ENCODE measurements at regions not wholly inside any gene's neighbourhood (a gene's known extent, or its start where the extent isn't known, plus 50 kb on each side); places are given as distances from the start of the nearest gene placed in this dataset.
"Not testable (repeated sequence)": the region's sequence is repeated elsewhere in the genome, so short reads cannot be mapped to it uniquely, and the experiment has no call there.

GRCh38 chr1:80310703-80311245 lies 1304.2 kb upstream of the ADGRL4 start:
- Mint-ChIP-seq H3K27me3 (ENCODE audit: low read depth) (no peaks in the 10 kb centered on the region), H3K4me1 (ENCODE audit: low read depth) (no peaks in the 10 kb centered on the region), H3K9me3 (no peaks in the 10 kb centered on the region), H3K36me3 (ENCODE audit: low read depth) (no peaks in the 10 kb centered on the region), H3K4me3 (no peak overlapping the region), H3K27ac (no peak overlapping the region)
- CTCF ChIA-PET, result no interaction called here
- no peak for DNase-seq
- intact Hi-C loops (cut with micrococcal nuclease), result no loop called here

GRCh38 chr1:80305466-80305865 lies 1298.9 kb upstream of the ADGRL4 start:
- H3K9me3 Mint-ChIP-seq, result peaks cover 2% of the 10 kb centered on the region
- H3K36me3 Mint-ChIP-seq (ENCODE audit: low read depth), result no peaks in the 10 kb centered on the region
- no peak overlapping the region for H3K27ac Mint-ChIP-seq
- no peaks in the 10 kb centered on the region for H3K4me1 Mint-ChIP-seq (ENCODE audit: low read depth)
- intact Hi-C loops (cut with micrococcal nuclease), result no loop called here
- CTCF ChIA-PET, result no interaction called here
- H3K27me3 Mint-ChIP-seq (ENCODE audit: low read depth), result no peaks in the 10 kb centered on the region
- H3K4me3 Mint-ChIP-seq, result no peak overlapping the region
- no peak for DNase-seq

GRCh38 chr1:80293818-80294217 lies 1287.3 kb upstream of the ADGRL4 start:
- no peak for DNase-seq
- no peaks in the 10 kb centered on the region for H3K4me1 Mint-ChIP-seq (ENCODE audit: low read depth)
- peaks cover 5% of the 10 kb centered on the region for H3K9me3 Mint-ChIP-seq
- H3K27ac Mint-ChIP-seq, result no peak overlapping the region
- no peak overlapping the region for H3K4me3 Mint-ChIP-seq
- no peaks in the 10 kb centered on the region for H3K27me3 Mint-ChIP-seq (ENCODE audit: low read depth)
- intact Hi-C loops (cut with micrococcal nuclease), result no loop called here
- CTCF ChIA-PET, result no interaction called here
- H3K36me3 Mint-ChIP-seq (ENCODE audit: low read depth), result no peaks in the 10 kb centered on the region

DNA sequence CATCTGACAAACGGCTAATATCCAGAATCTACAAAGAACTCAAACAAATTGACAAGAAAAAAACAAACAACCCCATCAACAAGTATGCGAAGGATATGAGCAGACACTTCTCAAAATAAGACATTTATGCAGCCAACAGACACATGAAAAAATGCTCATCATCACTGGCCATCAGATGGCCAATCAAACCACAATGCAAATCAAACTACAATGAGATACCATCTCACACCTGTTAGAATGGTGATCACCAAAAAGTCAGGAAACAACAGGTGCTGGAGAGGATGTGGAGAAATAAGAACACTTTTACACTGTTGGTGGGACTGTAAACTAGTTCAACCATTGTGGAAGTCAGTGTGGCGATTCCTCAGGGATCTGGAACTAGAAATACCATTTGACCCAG lies 1282.2 kb upstream of the ADGRL4 start:
- H3K27me3 Mint-ChIP-seq (ENCODE audit: low read depth); H3K4me3 Mint-ChIP-seq; H3K4me1 Mint-ChIP-seq (ENCODE audit: low read depth); CTCF ChIA-PET; H3K36me3 Mint-ChIP-seq (ENCODE audit: low read depth); H3K27ac Mint-ChIP-seq; DNase-seq; intact Hi-C loops (cut with micrococcal nuclease): not testable (repeated sequence)
- H3K9me3 Mint-ChIP-seq, result peaks cover 12% of the 10 kb centered on the region

DNA sequence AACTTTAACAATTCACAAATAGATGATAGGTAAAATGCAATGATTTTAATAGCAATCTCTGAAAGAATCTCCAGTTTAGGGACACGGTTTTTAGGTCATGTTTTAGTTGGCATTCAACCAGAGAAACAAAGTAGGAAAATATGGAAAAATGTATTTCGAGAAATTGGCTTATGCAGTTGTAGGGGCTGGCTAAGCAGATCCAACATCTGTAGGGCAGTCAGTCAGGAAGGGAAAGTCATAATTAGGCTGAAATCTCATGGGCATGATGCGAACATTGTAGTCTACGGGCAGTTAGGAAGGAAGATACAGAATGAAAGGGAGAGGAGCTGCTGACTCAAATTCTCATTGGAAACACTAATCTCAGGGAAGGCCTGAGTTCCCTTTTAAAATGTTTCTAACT lies 1276.0 kb upstream of the ADGRL4 start:
- DNase-seq, result no peak
- Mint-ChIP-seq H3K36me3 (ENCODE audit: low read depth) (no peaks in the 10 kb centered on the region), H3K9me3 (peaks cover 10% of the 10 kb centered on the region), H3K4me3 (no peak overlapping the region), H3K27me3 (ENCODE audit: low read depth) (no peaks in the 10 kb centered on the region), H3K27ac (no peak overlapping the region), H3K4me1 (ENCODE audit: low read depth) (no peaks in the 10 kb centered on the region)
- intact Hi-C loops (cut with micrococcal nuclease), result no loop called here
- CTCF ChIA-PET, result no interaction called here

DNA sequence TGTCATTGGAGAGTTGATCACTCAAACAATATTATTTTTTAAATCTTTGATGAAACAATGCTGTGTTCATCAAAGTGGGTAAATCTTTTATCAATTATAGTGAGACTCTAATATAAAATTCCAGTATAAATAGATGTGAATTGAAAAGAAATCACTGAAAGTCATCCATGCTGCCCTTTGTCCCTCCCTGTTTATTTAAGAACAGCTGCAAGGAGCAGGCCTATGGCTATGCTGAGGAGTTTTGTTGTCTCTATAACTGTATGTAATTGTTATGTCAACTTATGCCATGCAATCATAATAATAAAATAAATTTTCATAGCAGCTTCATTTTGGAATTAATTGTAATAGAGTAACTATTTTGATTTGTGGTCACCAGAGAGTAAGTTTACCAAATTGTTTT lies 1272.4 kb upstream of the ADGRL4 start:
- Mint-ChIP-seq H3K4me3 (no peak overlapping the region), H3K4me1 (ENCODE audit: low read depth) (no peaks in the 10 kb centered on the region), H3K9me3 (peaks cover 6% of the 10 kb centered on the region), H3K27ac (no peak overlapping the region), H3K36me3 (ENCODE audit: low read depth) (no peaks in the 10 kb centered on the region), H3K27me3 (ENCODE audit: low read depth) (no peaks in the 10 kb centered on the region)
- CTCF ChIA-PET, result no interaction called here
- intact Hi-C loops (cut with micrococcal nuclease), result no loop called here
- no peak for DNase-seq

GRCh38 chr1:80274256-80274655 lies 1267.7 kb upstream of the ADGRL4 start:
- no peaks in the 10 kb centered on the region for H3K36me3 Mint-ChIP-seq (ENCODE audit: low read depth)
- CTCF ChIA-PET, result no interaction called here
- H3K27ac Mint-ChIP-seq, result no peak overlapping the region
- no peaks in the 10 kb centered on the region for H3K27me3 Mint-ChIP-seq (ENCODE audit: low read depth)
- no peaks in the 10 kb centered on the region for H3K9me3 Mint-ChIP-seq
- intact Hi-C loops (cut with micrococcal nuclease), result no loop called here
- no peak overlapping the region for H3K4me3 Mint-ChIP-seq
- no peaks in the 10 kb centered on the region for H3K4me1 Mint-ChIP-seq (ENCODE audit: low read depth)
- no peak for DNase-seq

GRCh38 chr1:80272495-80272894 lies 1266.0 kb upstream of the ADGRL4 start:
- peaks cover 1% of the 10 kb centered on the region for H3K9me3 Mint-ChIP-seq
- DNase-seq, result no peak
- no peaks in the 10 kb centered on the region for H3K27me3 Mint-ChIP-seq (ENCODE audit: low read depth)
- H3K4me3 Mint-ChIP-seq, result no peak overlapping the region
- H3K36me3 Mint-ChIP-seq (ENCODE audit: low read depth), result no peaks in the 10 kb centered on the region
- H3K27ac Mint-ChIP-seq, result no peak overlapping the region
- CTCF ChIA-PET, result no interaction called here
- intact Hi-C loops (cut with micrococcal nuclease), result no loop called here
- no peaks in the 10 kb centered on the region for H3K4me1 Mint-ChIP-seq (ENCODE audit: low read depth)

GRCh38 chr1:80258659-80259058 lies 1252.1 kb upstream of the ADGRL4 start:
- DNase-seq, result no peak
- intact Hi-C loops (cut with micrococcal nuclease), result no loop called here
- CTCF ChIA-PET, result no interaction called here
- H3K27me3 Mint-ChIP-seq (ENCODE audit: low read depth), result no peaks in the 10 kb centered on the region
- peaks cover 17% of the 10 kb centered on the region for H3K9me3 Mint-ChIP-seq
- H3K27ac Mint-ChIP-seq, result no peak overlapping the region
- no peaks in the 10 kb centered on the region for H3K36me3 Mint-ChIP-seq (ENCODE audit: low read depth)
- no peak overlapping the region for H3K4me3 Mint-ChIP-seq
- no peaks in the 10 kb centered on the region for H3K4me1 Mint-ChIP-seq (ENCODE audit: low read depth)

DNA sequence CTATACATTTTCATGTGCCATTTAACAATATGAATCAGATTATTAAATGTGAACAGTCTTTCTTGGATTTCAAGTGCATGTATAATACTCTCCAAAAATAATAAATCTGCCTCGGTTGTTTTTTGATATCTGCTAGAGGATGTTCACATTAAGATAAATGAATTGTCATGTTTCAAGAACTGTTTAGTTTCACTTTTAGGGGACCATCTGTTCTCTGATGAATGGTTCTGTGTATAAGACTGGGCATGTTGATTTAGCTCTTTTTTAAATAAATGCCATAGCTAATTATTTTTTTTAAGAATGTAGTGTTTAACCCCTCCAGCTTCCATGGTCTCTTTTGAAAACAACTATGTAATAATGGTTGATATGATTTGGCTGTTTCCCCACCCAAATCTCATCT lies 1245.1 kb upstream of the ADGRL4 start:
- Mint-ChIP-seq H3K9me3 (peaks cover 4% of the 10 kb centered on the region), H3K4me3 (no peak overlapping the region), H3K27ac (no peak overlapping the region), H3K4me1 (ENCODE audit: low read depth) (no peaks in the 10 kb centered on the region), H3K27me3 (ENCODE audit: low read depth) (no peaks in the 10 kb centered on the region), H3K36me3 (ENCODE audit: low read depth) (no peaks in the 10 kb centered on the region)
- CTCF ChIA-PET, result no interaction called here
- no peak for DNase-seq
- intact Hi-C loops (cut with micrococcal nuclease), result no loop called here

GRCh38 chr1:80251171-80251570 lies 1244.6 kb upstream of the ADGRL4 start:
- H3K27me3 Mint-ChIP-seq (ENCODE audit: low read depth), result no peaks in the 10 kb centered on the region
- CTCF ChIA-PET, result no interaction called here

DNA sequence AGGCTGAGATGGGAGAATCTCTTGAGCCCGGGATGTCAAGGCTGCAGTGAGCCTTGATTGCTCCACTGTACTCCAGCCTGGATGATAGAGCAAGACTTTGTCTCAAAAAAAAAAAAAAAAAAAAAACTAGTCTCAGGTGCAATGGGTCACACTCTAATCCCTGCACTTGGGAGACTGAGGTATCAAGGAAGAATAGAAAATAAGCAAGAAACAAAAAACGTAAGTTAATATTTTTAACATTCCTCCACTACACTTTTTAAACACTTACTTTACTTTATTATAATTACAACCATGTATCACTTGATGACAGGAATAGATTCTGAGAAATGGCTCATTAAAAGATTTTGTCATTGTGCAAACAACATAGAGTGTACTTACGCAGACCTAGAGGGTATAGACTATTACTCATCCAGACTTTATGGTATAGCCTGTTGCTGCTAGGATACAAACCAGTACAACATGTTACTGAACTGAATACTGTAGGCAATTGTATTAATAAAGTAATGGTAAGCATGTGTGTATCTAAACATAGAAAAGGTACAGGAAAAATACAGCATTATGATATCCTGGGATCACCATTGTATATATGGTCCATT lies 1244.1 kb upstream of the ADGRL4 start:
- H3K27me3 Mint-ChIP-seq (ENCODE audit: low read depth), result no peaks in the 10 kb centered on the region
- no peaks in the 10 kb centered on the region for H3K36me3 Mint-ChIP-seq (ENCODE audit: low read depth)
- H3K9me3 Mint-ChIP-seq, result peaks cover 4% of the 10 kb centered on the region
- H3K4me1 Mint-ChIP-seq (ENCODE audit: low read depth), result no peaks in the 10 kb centered on the region
- no peak overlapping the region for H3K27ac Mint-ChIP-seq
- no peak for DNase-seq
- no peak overlapping the region for H3K4me3 Mint-ChIP-seq
- intact Hi-C loops (cut with micrococcal nuclease), result no loop called here
- CTCF ChIA-PET, result no interaction called here

More at GRCh38 chr1:80251171-80251570, 1244.6 kb upstream of the ADGRL4 start:
- Mint-ChIP-seq H3K36me3 (ENCODE audit: low read depth) (no peaks in the 10 kb centered on the region), H3K27ac (no peak overlapping the region), H3K4me1 (ENCODE audit: low read depth) (no peaks in the 10 kb centered on the region), H3K9me3 (peaks cover 4% of the 10 kb centered on the region), H3K4me3 (no peak overlapping the region)
- DNase-seq, result no peak
- intact Hi-C loops (cut with micrococcal nuclease), result no loop called here

- intact Hi-C loops (cut with micrococcal nuclease), result no loop called here
- CTCF ChIA-PET, result no interaction called here
- Mint-ChIP-seq H3K4me1 (ENCODE audit: low read depth) (no peaks in the 10 kb centered on the region), H3K27me3 (ENCODE audit: low read depth) (no peaks in the 10 kb centered on the region), H3K9me3 (peaks cover 5% of the 10 kb centered on the region), H3K4me3 (no peak overlapping the region), H3K27ac (no peak overlapping the region), H3K36me3 (ENCODE audit: low read depth) (no peaks in the 10 kb centered on the region)
- no peak for DNase-seq
Measured at GRCh38 chr1:80249699-80250098, 1243.2 kb upstream of the ADGRL4 start.

DNA sequence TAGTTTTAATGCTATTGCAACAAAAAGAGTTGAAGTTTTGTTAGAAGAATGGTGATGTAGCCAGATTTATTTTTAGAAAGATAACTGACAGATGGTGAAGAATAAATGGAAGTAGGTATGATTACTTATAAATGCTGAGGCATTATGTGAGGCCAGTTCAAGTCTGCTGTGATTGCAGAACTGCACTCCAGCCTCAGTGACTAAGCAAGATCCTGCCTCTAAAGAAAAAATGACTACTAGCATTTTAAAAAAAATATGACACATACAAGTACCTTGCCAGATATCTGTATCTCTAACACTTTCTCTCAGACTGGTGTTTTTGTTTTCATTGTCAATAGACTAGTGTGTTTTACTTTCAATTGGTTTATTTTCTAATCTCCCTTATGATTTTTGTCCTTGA lies 1242.4 kb upstream of the ADGRL4 start:
- Mint-ChIP-seq H3K36me3 (ENCODE audit: low read depth) (no peaks in the 10 kb centered on the region), H3K27me3 (ENCODE audit: low read depth) (no peaks in the 10 kb centered on the region), H3K9me3 (peaks cover 3% of the 10 kb centered on the region), H3K4me1 (ENCODE audit: low read depth) (no peaks in the 10 kb centered on the region), H3K4me3 (no peak overlapping the region), H3K27ac (no peak overlapping the region)
- CTCF ChIA-PET, result no interaction called here
- intact Hi-C loops (cut with micrococcal nuclease), result no loop called here
- DNase-seq, result no peak
